DMS53 treated with DMSO at 0.1 percent for 48 hours (cell line): ENCODE measurements at regions not wholly inside any gene's neighbourhood (a gene's known extent, or its start where the extent isn't known, plus 50 kb on each side); places are given as distances from the start of the nearest gene placed in this dataset.

Experiments
- DNase-seq: peaks from one replicate; lab custom pipeline; 2025; ENCODE audit not compliant: unreplicated experiment; lab: John Stamatoyannopoulos, UW

DNA sequence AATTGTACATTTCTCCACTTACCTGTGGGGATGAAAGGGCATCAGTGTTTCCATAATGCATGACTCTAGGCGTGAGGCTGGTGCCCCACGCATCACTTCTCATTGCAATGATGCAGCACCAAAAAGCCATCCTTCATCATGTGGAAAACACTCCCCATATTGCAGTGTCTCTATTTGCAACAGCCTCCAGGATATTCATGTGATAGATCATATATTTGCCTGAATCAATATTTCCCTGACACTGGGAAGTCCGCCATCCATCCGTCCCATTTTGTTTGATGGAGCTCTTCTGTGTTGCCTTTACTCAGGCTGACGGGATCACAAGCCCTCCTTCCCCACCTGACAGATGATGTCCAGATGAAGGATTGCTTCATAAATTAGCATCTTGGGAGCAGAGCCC lies 74.5 kb upstream of the CAMK1G start:
- DNase-seq, result no peak

DNA sequence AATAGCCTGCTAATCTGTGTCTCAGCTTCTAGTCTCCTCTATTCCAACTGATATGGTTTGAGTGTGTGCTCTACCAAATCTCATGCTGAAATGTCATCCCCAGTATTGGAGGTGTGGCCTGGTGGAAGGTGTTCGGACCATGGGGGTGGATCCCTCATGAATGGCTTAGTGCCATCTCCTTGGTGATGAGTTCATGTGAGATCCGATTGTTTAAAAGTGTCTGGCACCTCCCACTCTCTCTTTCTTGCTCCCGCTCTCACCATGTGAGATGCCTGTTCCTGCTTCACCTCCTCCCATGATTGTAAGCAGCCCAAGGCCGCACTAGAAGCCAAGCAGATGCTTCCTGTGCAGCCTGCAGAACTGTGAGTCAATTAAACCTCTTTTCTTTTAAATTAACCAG lies 73.5 kb upstream of the CAMK1G start:
- no peak for DNase-seq

DNA sequence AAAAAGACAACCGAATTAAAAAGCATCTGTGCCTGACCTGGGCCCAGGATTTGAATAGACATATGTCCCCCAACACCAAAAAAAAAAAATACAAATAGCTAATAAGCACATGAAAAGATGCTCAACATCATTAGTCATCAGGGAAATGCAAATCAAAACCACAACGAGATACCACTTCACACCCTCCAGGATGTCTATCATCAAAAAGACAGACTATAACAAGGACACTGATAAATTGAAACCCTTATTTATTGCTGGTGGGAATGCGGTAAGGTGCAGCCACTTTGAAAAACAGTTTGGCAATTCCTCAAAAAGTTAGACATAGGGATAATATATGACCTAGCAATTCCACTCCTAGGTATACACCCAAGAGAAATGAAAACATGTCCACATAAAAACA lies 72.3 kb upstream of the CAMK1G start:
- no peak for DNase-seq

DNA sequence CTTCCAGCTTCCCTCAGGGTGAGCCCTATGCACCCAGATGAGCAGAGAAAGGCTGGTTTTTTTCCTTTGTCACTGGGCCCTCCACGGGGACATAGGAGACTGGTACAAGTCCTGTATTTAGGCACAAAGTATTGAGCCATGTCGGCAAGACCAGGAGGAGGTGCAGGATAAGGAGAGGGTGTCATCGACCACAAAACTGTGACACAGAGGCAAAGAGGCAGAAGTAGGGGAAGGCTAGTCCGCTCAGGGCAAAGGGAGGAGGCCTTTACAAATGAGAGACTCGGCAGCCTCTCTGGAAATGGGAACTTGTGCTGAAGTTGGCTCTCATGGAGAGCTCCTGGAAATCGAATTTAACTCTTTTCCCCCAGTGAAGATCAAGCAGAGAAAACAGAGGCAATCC lies 70.7 kb upstream of the CAMK1G start:
- no peak for DNase-seq

DNA sequence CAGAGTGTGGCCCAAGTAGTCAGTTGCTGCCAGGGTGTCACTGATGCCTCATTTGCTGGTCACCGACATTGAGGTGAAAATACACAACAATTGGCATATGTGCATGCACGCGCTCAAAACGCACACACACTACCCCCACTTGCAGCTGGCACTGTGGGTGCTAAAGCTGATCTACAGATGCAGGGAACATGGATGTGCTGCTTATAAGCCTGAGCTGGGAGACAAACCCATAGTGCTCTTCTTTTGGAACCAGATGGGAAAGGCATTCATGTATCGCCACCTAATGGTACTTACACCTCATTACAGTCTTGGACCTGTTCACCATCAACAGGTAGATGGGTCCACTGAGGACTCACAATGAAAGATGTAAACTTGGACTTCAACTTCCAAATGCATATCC lies 70.3 kb upstream of the CAMK1G start:
- DNase-seq, result peak; percentile 76

DNA sequence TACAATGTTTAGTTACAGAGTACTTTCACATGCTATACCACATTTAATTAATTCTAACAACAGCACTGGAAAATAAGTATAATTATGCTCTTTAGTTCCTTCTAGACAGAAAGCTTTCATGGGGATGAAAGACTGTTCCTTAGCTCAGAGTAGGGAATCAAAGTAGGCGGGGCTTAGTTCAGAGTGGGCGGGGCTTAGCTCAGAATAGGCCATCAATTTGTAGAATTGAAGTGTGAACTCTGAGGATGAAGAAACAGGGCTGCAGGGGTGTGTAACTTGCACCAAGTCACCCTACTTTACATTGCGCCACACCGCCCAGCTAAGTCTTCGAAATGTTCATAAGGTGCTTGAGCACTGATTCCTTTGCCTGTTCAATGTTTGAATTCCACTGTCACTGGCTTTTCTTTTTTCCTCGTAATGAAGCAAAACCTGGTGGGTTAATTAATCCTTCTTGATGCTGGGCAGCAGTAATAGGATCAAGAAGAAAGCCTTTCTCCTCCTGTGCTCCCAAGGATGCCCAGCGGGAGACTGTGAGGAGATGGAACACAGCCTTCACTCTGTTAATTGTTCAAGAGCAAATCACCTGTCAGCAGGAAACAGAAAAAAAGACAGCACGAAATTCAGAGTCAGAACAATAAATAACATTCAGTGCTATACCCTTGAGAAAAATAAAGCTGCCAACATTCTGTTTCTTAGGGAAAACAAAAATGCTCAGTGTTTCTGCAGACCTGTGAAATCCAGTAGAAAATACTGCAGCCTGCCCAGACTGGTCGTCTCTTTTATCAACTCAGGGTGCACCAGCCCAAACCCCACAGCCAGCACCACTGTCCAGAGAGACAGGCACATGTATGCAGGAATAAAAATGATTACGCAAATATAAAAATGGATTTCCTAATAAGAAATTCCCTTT lies 66.5 kb upstream of the CAMK1G start:
- DNase-seq, result no peak

DNA sequence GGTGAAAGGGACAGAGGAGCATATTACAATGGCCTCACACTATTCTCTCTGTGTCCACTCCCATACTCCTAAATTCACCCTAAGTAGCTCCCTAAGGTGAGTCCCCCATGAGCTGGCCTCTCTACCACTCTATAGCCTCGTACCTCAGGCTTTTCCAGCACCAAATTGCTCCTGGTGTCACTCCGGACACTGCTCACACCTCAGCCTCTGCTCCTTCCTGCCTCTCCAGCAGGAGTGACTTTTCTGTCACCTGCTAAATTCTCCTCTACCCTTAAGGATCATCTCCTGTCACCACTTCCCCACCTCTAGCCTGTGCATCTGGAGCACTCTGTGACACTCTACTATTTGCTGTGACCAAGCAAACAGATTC lies 65.8 kb upstream of the CAMK1G start:
- DNase-seq, result no peak

DNA sequence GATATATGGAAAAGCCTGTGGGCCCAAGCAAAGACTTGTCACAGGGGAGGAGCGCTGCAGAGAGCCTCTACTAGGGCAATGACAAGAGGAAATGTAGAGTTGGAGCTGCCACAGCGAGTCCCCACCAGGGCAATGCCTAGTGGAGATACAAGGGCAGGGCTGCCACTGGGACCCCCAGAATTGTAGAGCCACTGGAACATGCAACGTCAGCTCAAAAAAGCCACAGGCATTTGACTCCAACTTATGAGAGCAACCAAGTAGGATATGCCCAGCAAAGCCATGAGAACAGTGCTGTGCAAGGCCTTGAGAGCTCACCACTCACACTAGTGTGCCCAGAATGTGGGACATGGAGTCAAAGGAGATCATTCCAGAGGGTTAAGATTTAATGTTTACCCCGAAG lies 63.7 kb upstream of the CAMK1G start:
- no peak for DNase-seq

DNA sequence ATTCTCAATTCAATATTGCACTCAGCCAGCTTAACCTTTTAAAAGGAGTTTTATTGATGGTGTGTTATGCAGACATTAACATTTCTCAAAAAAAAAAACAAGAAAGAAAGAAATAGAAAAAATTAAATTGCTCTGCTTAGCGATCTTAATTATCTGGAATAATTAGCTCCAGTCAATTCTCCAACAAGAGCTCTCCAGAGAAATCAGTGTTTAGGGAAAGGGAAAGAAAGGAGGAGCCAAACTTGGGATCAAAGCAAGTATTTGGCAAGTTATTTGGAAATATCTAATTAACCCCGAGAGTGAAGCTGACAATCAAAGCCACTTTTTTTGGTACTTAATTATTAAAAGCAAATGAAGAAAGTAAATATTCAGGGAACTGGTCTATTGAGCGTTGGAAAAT lies 60.7 kb upstream of the CAMK1G start:
- no peak for DNase-seq

DNA sequence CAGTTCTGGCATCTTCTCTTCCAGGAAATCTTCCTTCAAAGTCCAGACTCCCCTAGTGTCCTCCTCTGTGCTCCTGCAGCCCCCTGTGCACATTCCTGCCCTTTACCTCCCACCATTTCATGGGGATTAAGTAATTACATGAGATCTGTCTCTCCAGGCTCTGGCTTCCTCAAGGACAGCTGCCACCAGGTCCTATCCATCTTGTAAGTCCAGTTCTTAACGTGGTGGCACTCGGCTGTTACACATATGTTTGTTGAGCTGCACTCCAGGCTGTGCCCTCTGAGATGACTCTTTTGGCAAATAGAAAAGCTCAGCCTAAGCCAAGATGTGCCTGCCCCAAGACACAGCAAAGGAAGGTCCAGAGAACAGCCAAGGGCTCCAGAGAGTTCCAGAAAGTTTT lies 57.4 kb upstream of the CAMK1G start:
- peak; percentile 13 for DNase-seq

DNA sequence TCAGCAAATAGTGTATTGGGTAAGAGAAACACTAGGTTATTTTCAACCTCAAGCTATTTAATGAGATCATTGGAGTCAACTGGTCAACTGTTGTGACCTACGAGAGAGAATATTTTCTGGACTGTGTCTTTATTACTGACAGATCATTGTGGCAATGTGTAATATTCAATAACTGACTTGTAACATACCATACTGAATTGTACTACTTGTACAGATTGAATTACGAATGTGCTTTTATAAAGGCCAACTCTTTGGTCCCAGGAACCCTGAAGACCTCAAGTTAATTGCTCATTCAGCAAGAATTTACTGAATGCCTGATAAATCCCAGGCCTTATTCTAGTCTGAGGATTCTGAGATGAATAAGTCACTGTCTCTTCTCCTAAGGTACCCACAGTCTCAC lies 56.1 kb upstream of the CAMK1G start:
- DNase-seq, result no peak

DNA sequence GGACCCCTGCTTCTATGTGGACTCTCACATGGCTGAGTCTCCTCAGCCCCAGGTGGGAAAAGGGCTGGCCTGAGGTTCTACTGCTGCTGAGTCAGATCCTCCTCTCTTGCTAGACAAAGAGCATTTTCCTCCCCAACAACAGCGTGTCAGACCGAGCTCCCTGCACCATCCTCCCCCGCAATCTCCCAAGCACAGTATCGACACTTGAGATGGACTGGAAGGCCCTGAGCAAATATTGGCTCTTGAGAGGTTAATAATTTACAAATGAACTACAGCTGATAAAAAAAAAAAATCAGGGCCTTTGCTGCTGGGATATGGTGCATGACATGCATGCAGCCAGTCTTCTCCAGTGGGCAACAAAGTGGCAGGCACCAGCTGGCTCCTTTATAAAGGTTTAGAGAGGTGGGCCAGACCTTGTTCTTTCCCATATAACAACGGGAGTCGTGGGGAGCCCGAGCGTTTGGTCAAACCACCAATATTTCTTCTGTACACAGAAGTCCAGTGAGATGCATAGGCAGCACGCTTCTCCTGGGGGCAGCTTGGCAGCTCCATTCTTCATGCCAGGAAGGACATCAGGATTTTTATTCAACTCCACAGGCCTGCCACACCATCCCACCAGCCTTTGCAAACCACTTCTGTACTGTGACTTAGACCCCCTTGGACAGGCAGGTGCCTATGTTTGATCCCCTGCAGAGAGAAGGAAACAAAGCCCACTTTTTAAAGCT lies 55.4 kb upstream of the CAMK1G start:
- peak; percentile 99 for DNase-seq

DNA sequence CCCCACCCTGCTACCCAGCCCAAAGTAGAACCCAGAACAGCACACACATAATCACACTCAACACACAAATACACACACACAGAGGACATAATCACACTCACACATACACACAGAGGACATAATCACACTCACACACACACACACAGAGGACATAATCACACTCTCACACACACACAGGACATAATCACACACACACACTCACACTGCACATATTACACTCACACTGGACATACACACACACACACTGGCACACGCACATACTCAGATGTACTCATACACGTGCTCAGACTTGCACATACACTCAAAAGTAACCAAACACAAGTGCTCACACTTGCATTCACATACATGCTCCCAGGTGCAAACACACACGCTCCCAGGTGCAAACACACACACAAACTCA lies 54.3 kb upstream of the CAMK1G start:
- DNase-seq, result no peak

DNA sequence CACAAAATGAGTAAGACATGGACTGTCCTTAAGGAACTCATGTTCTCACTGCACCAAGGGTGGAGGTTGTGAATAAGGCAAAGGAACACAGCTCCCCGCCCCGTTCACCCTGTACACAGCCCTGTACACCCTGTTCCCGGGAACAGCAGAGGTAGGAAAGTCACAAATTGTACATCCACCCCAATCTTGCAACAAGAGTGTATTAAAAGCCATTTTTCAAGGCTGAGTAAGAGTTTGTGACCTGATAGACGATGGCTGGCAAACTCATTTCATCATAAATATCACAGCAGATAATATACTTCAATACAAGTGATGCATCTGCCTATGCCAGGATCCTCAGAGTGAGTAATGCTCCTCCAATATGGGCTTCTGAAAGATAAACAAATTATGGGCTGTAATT lies 52.5 kb upstream of the CAMK1G start:
- no peak for DNase-seq

DNA sequence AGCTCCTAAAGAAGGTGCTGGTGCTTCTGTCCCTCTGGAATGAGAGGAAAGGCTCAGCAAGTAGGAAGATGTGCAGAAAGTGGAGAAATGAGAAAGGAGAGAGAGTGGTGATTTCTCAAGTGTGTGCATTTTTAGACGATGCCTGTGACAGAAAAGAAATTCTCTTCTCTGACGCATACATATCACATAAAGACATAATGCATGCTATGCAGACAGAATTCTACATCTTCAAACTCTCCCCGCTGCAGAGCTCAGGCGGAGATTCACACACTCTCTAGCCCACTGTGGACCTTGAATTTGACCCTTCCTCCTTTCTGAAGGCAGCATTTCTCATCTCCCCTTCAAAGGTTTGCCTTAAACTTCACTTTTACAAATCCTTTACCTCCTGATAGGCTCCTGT lies 52.0 kb upstream of the CAMK1G start:
- DNase-seq, result no peak
